GM21367 (cell line): ENCODE measurements at regions not wholly inside any gene's neighbourhood (a gene's known extent, or its start where the extent isn't known, plus 50 kb on each side); places are given as distances from the start of the nearest gene placed in this dataset.
"Not testable (repeated sequence)": the region's sequence is repeated elsewhere in the genome, so short reads cannot be mapped to it uniquely, and the experiment has no call there.

Experiments
- ATAC-seq: cut with Tn5 transposase; IDR thresholded peaks from one replicate; pipeline ENCODE4 v1.9.1; 2021; ENCODE audit not compliant: unreplicated experiment

DNA sequence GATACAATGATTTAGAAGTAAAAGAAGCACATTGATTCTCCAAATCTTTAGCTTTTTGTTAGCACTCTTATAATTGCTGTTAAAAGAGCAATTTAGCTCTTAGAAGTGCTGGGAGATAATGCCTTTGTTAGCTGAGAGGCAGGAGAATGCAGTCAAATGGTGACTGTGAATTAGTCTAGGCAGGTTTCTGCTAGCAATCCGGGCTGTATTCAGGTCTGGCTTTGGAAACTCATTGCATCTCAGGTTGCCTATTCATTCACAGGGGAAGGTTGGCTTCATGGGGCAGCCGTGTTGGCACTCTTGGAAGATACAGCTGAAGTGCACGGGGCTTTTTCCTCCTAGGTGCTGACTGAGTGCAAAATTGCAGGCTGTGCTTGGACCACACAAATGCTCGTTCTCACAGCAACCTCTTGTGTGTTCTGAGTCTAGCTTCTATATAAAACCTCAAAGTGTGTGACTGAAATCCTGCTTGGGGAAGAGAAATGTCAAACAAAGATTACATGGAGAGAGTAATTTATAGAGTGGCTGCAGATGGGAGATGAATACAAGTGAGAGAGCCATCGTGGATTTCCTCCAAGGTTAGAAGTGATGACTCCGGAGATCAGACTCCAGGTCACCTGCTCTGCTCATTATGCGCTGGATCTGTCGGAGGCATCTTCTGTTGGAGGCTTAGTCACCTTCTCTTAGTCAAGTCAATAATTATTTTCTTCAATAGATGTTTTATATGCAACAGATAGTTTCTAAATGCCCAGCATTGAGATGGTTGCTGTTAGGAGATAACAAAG is 167.8 kb downstream of the PMAIP1 start:
- ATAC-seq = no peak

DNA sequence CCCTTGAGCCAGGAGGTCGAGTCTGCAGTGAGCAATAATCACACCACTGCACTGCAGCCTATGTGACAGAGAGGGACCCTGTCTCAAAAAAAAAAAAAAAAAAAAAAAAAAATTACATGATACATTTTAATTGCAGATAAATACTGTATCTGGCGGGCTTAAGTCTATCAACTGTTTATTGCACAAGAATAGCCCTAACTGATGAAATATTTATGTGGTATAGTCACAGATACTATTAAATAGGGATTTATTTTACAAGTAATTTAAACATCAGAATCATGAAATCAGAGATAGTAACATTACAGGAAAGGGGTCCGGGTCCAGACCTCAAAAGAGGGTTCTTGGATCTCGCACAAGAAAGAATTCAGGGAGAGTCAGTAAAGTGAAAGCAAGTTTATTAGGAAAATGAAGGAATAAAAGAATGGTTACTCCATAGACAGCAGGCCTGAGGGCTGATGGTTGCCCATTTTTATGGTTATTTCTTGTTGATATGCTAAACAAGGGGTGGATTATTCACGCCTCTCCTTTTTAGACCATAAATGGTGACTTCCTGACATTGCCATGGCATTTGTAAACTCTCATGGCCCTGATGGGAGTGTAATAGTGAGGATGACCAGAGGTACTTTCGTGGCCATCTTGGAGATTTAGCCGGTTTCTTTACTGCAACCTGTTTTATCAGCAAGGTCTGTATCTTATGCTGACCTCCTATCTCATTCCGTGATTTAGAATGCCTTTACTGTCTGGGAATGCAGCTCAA is 166.6 kb downstream of the PMAIP1 start:
- no peak for ATAC-seq

DNA sequence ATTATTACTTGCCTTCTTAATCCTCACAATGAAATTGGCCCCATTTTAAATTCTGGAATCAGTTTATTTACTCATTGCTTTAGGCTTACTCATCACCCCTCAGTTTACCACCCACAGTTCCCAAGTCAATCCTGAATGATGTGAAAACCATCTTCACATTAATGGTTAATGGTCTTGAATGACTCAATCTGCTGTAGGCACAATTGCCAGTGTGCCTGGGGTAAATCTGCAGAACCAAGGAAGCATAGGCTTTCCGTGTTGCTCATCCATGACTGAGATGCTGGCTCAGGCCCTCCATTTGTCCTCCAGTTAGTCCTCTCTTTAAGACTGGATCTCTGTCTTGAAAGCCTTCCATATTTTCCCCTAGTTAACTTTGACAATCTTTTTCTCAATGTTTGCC is 164.5 kb downstream of the PMAIP1 start:
- ATAC-seq = no peak

- not testable (repeated sequence) for ATAC-seq
Measured at GRCh38 chr18:60062831-60063230, 163.0 kb downstream of the PMAIP1 start.

GRCh38 chr18:60062396-60062795 is 162.6 kb downstream of the PMAIP1 start:
- no peak for ATAC-seq

GRCh38 chr18:60060578-60060977 is 160.8 kb downstream of the PMAIP1 start:
- no peak for ATAC-seq

DNA sequence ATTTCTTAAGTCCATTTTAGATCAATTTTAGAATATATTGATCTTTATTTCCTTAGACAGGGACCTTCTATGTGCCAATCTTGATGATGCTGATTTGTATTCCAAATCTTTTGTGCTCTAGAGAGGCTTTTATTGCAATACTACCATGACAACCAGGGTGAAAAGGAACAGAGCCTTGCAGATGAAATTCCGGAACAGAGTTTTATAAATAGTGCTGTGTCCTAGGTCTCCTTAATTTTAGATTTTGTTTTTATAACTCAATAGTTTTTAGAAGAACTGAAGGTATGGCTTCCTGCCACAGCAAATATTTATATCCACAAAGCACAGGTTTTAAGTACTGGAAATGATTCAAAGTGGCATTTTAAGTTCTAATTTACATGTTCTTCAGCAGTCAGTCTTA is 160.2 kb downstream of the PMAIP1 start:
- no peak for ATAC-seq

DNA sequence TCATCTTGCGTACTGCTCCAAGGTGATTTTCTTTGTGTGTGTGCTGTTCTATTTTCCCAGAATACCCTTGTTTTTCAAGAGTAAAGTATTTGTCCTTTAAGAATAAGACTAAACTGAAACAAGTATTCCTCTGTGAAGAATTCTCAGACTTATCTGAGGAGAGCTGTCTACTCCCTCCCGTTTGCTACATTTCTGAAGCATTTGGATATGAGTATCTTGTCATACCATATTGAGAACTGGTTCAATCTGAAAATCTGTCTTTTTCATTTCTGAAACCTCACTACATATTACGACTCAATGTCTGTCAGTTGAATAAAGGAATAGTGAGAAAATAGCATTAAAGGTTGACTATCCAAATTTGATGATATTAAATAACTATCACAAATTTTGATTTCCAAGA is 159.4 kb downstream of the PMAIP1 start:
- no peak for ATAC-seq

DNA sequence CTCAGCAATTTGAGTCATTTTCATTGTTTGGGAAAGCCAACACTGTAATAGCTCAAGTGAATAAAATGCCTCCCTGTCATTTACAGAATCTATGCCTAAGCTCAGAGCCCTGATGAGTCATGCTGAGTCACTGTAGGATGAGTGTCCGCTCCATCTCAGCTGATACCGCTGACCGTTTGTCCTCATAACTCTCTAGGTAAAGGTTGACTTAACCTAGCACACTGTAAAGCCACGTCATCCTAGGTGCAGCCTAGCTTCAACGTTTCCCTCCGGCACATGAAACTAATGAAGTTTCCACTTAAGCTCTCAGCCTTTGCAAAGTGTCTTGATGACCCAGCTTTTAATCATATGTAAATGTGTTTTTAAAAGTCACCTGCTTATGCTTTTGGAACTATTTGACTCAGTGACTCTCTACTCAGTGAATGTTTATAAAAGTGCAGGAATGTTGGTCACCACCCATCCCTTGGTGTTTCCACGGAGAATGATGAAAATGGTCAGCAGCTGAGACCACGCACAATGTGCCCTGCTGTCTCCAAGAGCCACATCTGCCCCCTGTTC is 154.0 kb downstream of the PMAIP1 start:
- no peak for ATAC-seq

DNA sequence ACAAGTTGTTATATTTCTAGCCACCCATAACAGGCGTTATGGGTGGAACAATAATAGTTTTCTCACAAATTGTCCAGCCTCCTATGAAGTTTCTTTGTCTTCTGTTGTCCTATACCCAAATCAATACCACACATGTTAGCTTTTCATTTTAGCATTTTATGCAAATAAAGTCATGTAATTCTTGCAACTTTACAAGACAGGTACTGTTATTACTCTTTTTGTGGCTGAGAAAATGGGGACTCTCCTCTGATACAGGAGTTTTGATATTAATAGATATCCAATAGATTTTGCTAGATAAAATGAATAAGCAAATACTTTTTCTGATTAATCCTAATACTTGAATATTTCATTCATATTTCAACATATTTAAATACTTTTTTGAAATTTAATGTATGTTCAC is 151.0 kb downstream of the PMAIP1 start:
- no peak for ATAC-seq

DNA sequence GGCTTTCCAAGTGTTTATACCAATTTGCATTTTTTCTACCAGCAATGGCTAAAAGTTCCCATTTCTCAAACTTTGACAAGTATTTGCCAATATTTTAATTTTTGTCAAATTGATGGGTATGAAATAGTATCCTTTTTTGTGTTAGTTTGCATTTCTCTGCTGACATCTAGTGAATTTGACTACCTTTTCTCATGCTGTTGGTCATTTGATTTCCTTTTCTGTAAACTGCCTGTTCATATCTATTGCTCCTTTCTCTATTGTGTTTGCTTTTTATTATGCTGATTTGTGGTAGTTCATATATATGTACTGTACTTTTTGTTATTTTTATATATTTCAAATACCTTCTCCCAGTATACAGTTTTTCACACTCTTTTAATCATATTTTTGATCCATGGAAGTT is 149.4 kb downstream of the PMAIP1 start:
- no peak for ATAC-seq

- no peak for ATAC-seq
Measured at GRCh38 chr18:60047556-60047955, 147.8 kb downstream of the PMAIP1 start.

GRCh38 chr18:60044290-60045006 is 144.7 kb downstream of the PMAIP1 start:
- ATAC-seq = no peak

GRCh38 chr18:60040971-60041370 is 141.2 kb downstream of the PMAIP1 start:
- ATAC-seq = no peak

- ATAC-seq = no peak
Measured at GRCh38 chr18:60038731-60039130, 138.9 kb downstream of the PMAIP1 start.

- no peak for ATAC-seq
Measured at GRCh38 chr18:60027397-60027796, 127.6 kb downstream of the PMAIP1 start.

DNA sequence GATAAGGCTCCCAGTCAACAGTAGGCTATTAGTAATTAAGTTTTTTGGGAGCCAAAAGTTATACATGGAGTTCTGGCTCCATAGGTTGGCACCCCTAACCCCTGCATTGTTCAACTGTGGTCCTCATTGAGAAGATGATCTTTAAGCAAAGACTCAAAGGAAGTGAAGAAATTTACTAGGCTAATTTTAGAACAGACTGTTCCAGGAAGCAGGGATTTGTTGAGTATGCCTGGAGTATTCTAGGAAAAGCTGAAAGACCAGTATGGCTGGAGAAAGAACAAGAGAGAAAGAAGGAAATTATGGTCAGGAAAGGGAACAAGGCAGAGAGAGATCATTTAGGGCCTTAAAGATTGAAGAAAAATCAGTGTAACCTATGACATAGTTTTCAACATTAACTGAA is 125.1 kb downstream of the PMAIP1 start:
- no peak for ATAC-seq

- ATAC-seq = no peak
Measured at GRCh38 chr18:60024345-60024744, 124.5 kb downstream of the PMAIP1 start.

GRCh38 chr18:60022671-60023276 is 123.0 kb downstream of the PMAIP1 start:
- no peak for ATAC-seq

DNA sequence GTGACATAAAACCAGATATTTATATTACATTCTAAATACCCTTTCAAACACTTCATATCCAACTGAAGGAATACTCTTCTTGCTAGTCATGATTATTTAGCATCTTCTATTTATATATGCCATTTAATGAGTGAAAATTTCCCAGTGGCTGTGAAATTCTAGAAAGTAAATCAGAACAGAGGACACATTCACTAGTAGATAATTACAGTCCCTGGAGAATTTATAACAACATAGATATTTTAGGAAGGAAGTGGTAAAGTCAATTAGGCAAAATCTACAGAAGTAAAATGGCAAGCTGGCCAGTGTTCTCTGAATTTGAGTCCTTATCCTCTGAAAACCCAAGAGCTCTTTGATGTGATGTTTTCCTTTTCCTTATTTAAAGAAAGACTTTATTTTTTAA is 121.8 kb downstream of the PMAIP1 start:
- ATAC-seq = no peak
